GM12864 (cell line): ENCODE measurements at regions not wholly inside any gene's neighbourhood (a gene's known extent, or its start where the extent isn't known, plus 50 kb on each side); places are given as distances from the start of the nearest gene placed in this dataset.

Source experiments
- DNase-seq: peaks from one replicate; pipeline ENCODE4 v3.0.0-alpha.2; 2011; ENCODE audit warnings: low read depth
- H3K4me3 ChIP-seq: 2 replicates; pipeline ENCODE4 v1.5.1; 2011; ENCODE audit warnings: mild to moderate bottlenecking, low read depth, low read length, control low read depth
- CTCF ChIP-seq: IDR thresholded peaks from 2 replicates; pipeline ENCODE4 v1.5.1; 2011; ENCODE audit warnings: low read depth, mild to moderate bottlenecking, moderate library complexity, low read length, control low read depth, inconsistent platforms; ENCODE audit errors: missing control alignments

GRCh38 chr2:241931084-241931975 is 61.8 kb downstream of the RTP5 start:
- TF ChIP-seq CTCF, result no peak
- no peak overlapping the region for H3K4me3 ChIP-seq
- no peak for DNase-seq

GRCh38 chr2:241931976-241932898 is 62.7 kb downstream of the RTP5 start:
- H3K4me3 ChIP-seq, result no peak overlapping the region
- no peak for TF ChIP-seq CTCF
- DNase-seq, result no peak

- no peak for TF ChIP-seq CTCF
- H3K4me3 ChIP-seq, result no peak overlapping the region
- DNase-seq, result no peak
These were observed 63.3 kb downstream of the RTP5 start for GRCh38 chr2:241932899-241933178.

GRCh38 chr2:241933179-241933911 is 63.8 kb downstream of the RTP5 start:
- TF ChIP-seq CTCF, result no peak
- no peak overlapping the region for H3K4me3 ChIP-seq
- DNase-seq, result no peak

GRCh38 chr2:241935314-241935713 is 65.8 kb downstream of the RTP5 start:
- H3K4me3 ChIP-seq, result no peak overlapping the region
- TF ChIP-seq CTCF, result no peak
- no peak for DNase-seq

GRCh38 chr2:241935774-241936173 is 66.2 kb downstream of the RTP5 start:
- no peak for DNase-seq
- TF ChIP-seq CTCF, result no peak
- H3K4me3 ChIP-seq, result no peak overlapping the region
